GM13977 (cell line): ENCODE measurements at regions not wholly inside any gene's neighbourhood (a gene's known extent, or its start where the extent isn't known, plus 50 kb on each side); places are given as distances from the start of the nearest gene placed in this dataset.
"Not testable (repeated sequence)": the region's sequence is repeated elsewhere in the genome, so short reads cannot be mapped to it uniquely, and the experiment has no call there.

Experiments used
- DNase-seq: peaks from one replicate; pipeline ENCODE4 v3.0.0; 2012; ENCODE audit warnings: low spot score
- in situ Hi-C: fragments of 300-500 bp; cut with MboI; formaldehyde crosslinking; loops from one replicate; pipeline ENCODE4 v1.12.0; 2022; ENCODE audit warnings: low sequenced_read_pairs, low pct_unique_long_range_greater_than_20kb, mixed read lengths, inconsistent platforms; ENCODE audit not compliant: unreplicated experiment
- TF ChIP-seq, protein P1 (sequence below): IDR thresholded peaks from 2 replicates; pipeline ENCODE4 v1.5.1; 2012; ENCODE audit warnings: mild to moderate bottlenecking, control low read depth; ENCODE audit not compliant: insufficient read depth; ENCODE audit errors: extremely low read depth, missing control alignments

DNA sequence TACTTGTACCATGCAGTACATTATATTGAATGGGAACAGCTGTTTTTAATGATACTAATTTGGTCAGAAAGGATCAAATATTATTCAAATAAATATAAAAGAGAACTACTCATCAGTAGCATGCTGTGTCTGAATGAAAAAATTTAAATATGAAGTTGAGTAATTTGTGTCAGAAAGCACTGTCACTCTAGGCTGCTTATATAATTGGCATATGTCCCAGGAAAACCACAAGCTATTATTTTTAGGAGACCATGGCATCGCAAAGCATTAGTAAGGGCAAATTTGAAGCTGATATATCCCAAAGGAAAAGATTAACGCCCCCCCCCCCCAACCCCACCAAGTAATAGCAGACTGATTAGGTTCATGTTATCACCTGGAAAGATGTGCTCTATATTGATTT is 388.5 kb upstream of the SPANXN4 start:
- TF ChIP-seq, protein P1, sequence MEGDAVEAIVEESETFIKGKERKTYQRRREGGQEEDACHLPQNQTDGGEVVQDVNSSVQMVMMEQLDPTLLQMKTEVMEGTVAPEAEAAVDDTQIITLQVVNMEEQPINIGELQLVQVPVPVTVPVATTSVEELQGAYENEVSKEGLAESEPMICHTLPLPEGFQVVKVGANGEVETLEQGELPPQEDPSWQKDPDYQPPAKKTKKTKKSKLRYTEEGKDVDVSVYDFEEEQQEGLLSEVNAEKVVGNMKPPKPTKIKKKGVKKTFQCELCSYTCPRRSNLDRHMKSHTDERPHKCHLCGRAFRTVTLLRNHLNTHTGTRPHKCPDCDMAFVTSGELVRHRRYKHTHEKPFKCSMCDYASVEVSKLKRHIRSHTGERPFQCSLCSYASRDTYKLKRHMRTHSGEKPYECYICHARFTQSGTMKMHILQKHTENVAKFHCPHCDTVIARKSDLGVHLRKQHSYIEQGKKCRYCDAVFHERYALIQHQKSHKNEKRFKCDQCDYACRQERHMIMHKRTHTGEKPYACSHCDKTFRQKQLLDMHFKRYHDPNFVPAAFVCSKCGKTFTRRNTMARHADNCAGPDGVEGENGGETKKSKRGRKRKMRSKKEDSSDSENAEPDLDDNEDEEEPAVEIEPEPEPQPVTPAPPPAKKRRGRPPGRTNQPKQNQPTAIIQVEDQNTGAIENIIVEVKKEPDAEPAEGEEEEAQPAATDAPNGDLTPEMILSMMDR: no peak
- DNase-seq: no peak
- in situ Hi-C loops: no loop called here

DNA sequence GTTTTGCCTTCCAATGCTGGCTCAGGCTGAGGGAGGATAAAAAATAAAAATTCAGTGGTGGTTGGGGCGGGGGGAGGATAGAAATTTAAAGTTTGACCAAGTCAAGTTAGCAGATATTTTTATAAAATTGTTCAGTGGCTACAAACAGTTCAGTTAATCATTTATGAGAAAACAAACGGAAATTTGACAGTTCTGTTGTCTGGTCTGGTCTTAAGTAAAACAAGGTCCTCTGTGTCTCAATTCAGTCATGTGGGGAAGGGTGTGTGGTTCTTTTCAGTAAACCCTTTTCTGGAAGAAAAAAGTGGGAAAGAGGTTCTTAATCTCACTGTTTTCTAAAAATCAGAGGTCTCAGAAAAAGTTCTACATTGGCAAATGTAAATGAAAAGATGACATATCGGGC is 409.1 kb upstream of the SPANXN4 start:
- no peak for DNase-seq
- in situ Hi-C loops: no loop called here
- TF ChIP-seq, protein P1: no peak

DNA sequence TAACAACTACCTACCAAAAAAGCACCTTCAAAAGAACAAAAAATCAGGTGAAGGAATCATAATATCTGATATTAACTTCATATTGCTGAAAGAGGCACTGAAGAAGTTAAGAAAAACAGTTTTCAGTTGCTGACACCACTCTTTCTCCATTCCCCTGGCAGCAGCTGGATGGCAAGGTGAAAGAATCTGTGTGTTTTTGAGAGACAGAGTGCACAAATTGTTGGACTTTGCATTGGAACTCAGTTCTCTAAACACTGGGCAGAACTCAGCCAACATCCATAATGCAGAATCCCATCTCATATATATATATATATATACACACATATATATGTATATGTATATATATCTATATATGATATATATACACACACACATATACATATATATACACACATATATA is 408.3 kb upstream of the MAGEC2 start:
- no peak for DNase-seq
- in situ Hi-C loops: no loop called here
- TF ChIP-seq, protein P1: no peak

DNA sequence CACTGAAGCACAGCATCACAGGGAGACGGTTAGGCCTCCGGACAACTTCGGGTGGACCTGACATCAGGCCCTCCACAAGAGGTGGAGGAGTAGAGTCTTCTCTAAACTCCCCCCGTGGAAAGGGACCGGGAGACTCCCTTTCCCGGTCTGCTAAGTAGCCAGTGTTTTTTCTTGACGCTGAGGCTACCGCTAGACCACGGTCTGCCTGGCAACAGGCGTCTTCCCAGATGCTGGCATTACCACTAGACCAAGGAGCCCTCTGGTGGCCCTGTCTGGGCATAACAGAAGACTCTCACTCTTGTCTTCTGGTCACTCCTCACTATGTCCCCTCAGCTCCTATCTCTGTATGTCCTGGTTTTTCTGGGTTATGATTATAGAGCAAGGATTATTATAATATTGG is 401.5 kb upstream of the MAGEC2 start:
- in situ Hi-C loops, DNase-seq: not testable (repeated sequence)
- TF ChIP-seq, protein P1: peak; percentile 33

DNA sequence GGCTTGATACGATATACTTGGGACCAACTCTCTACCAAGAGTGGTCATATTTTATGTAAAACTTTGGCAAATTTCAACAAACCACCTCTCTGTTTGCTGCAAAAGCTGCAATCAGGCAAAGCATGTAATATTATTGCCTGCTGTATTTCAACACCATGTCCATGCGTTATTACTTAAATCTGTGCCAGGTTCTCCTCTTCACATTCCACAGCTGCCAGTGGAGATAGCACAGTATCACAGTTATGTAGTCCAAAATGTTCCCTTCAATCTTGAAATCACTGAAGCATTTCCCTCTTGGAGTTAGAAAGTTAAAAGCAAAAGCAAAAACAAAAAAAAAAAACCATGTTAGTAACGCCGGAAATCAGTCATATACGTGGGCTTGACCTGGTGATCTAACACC is 396.7 kb upstream of the MAGEC2 start:
- TF ChIP-seq, protein P1: no peak
- in situ Hi-C loops: no loop called here
- no peak for DNase-seq

DNA sequence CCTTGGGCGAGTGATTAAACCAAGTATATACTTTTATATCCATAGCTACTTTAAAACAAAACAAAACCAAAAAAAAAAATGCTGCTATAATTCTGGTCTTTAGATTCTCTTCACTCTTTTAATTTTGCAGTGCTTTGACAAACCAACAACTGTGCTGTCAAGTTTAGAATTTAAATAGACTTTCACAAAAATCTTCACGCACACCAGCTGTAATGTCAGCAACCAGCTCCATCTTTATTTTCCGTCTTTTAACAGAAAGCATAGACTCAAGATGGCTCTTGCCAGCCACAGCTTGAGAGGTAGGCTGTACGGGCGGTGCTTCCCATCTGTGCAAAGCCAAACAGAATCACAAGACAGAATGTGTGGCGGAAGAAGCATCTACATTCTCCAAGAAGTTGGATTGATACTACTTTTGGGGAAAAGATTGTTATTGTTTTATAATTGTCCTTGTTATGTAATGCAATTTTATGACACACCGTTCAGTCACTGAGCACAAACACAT is 388.3 kb upstream of the MAGEC2 start:
- DNase-seq: no peak
- in situ Hi-C loops: no loop called here
- TF ChIP-seq, protein P1: no peak

DNA sequence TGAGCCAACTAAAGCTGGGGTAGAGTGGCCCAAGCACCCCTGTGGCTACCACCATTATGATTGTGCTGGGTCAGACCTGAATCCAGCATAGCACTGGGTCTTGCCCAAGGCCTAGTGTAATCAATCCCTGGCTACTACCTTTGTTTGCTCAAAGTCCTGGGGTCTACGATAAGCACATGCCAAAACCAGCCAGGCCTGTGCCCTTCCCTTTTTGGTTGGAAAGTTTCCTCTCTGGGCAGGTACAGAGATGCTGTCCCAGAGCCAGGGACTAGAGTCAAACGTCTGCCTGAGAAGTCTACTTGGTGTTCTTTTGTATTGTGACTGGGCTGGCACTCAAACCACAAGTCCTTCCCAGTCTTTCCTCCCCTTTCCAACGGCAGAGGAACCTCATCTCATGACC is 371.5 kb upstream of the MAGEC2 start:
- in situ Hi-C loops: no loop called here
- no peak for DNase-seq
- TF ChIP-seq, protein P1: no peak
